ENCODE measurements at regions not wholly inside any gene's neighbourhood (a gene's known extent, or its start where the extent isn't known, plus 50 kb on each side); places are given as distances from the start of the nearest gene placed in this dataset.

- Histone ChIP-seq H3K27me3 (ENCODE audit: insufficient read depth, low read length) (no peaks in the 10 kb centered on the region), H3K4me2 (ENCODE audit: insufficient read depth, low read length) (no peak overlapping the region), H4K20me1 (ENCODE audit: insufficient read depth, low read length) (no peaks in the 10 kb centered on the region), H3K79me2 (ENCODE audit: insufficient read depth, low read length) (no peaks in the 10 kb centered on the region), H3K4me3 (ENCODE audit: insufficient read depth, low read length) (no peak overlapping the region), H3K9me3 (ENCODE audit: low read depth, low read length) (no peaks in the 10 kb centered on the region), H2AFZ (ENCODE audit: low read length) (no peak overlapping the region), H3K27ac (ENCODE audit: low read depth, low read length) (no peak overlapping the region), H3K36me3 (ENCODE audit: insufficient read depth, low read length) (no peaks in the 10 kb centered on the region), H3K4me1 (ENCODE audit: insufficient read depth, low read length) (no peaks in the 10 kb centered on the region)
- no peak for DNase-seq (ENCODE audit: insufficient read length, low spot score, missing footprints)
- no peak for TF ChIP-seq CTCF (IDR thresholded peaks at IDR 0.05; ENCODE audit: extremely low read depth, low read depth, low read length)
Measured at GRCh38 chr7:32126843-32127242, 56.6 kb upstream of the PDE1C start.

All from osteoblast (primary cell).